ENCODE measurements at regions not wholly inside any gene's neighbourhood (a gene's known extent, or its start where the extent isn't known, plus 50 kb on each side); places are given as distances from the start of the nearest gene placed in this dataset.

DNA sequence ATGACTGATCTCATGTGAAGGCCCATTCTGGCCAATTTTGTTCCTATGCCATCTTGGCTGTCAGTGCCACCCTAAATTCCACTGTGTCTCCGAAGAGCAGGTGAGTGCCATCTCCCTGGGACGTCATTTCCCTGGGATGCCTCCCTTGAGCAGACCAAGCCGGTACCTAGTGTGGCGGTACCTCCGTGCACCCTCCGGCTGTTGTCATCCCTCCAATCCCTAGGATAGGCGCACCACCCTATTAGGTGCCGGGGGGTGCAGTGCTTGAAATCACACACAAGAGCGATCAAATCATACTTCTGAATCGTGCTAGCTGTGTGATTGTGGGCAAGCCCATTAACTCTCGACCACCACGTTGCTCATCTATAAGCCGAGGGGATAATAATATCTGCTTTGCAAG, 81.8 kb upstream of the GLI2 start:
- intact Hi-C loops (cut with DNase I): no loop called here
- Histone ChIP-seq H3K4me1 (peaks cover 0 to 6% (median 0%) of the 10 kb centered on the region in 3 donors), H3K27ac (no peak overlapping the region), H3K9me3 (peaks cover 0 to 28% (median 21%) of the 10 kb centered on the region in 3 donors), H3K4me3 (no peak overlapping the region), H3K36me3 (no peaks in the 10 kb centered on the region), H3K27me3 (peaks cover 0 to 45% (median 0%) of the 10 kb centered on the region in 4 donors)
- no peak for DNase-seq
- WGBS, 2 donors: 64 to 67% methylated on average over 4 of the region's 13 CpGs
- no peak for TF ChIP-seq POLR2A (IDR thresholded peaks at IDR 0.05)
- TF ChIP-seq CTCF (IDR thresholded peaks at IDR 0.05): no peak

GRCh38 chr2:120654381-120655134, 81.1 kb upstream of the GLI2 start:
- Histone ChIP-seq H3K4me3 (peak overlapping the region in 1 of 4 donors; percentile 10), H3K27ac (no peak overlapping the region), H3K36me3 (no peaks in the 10 kb centered on the region), H3K4me1 (peaks cover 0 to 6% (median 0%) of the 10 kb centered on the region in 3 donors), H3K9me3 (peaks cover 0 to 22% (median 14%) of the 10 kb centered on the region in 3 donors), H3K27me3 (peaks cover 0 to 48% (median 0%) of the 10 kb centered on the region in 4 donors)
- TF ChIP-seq POLR2A (IDR thresholded peaks at IDR 0.05): no peak
- TF ChIP-seq CTCF (IDR thresholded peaks at IDR 0.05): no peak
- intact Hi-C loops (cut with DNase I): no loop called here
- WGBS, 2 donors: 50 to 68% methylated on average over 11 to 24 of the region's 54 CpGs
- DNase-seq: no peak

DNA sequence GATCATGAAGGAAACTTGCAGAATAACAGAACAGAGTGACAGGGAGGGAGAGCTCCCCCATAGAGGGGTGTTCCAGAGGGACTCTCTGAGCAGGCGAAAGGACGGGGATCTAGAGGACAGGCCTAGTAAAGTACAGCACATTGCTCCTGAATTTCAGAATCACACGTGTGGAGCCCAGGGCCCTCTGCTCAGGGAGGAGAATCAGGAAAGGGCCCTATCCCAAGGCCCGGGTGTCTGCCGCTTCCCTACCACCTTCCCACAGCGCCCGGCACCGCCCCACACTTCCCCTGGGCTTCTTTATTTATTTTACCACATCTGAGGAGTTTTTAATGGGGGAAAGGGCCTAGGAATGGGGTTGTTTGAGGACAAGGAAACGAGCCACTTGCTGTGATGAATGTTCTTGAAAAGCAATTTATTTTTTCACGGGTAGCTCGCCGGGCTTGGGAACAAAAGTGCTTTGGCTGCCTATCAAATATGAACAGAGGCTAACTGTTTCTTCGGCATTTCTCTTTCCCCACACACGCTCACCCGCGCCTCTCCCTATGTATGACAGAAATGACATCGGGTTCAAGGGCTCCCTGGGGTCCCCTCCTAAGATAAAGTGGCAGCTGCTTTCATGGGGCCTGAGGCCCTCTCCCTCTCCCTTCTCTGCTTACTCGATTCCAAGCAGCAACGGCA, 79.3 kb upstream of the GLI2 start:
- H3K27me3 ChIP-seq: peaks cover 0 to 67% (median 0%) of the 10 kb centered on the region in 4 donors
- H3K36me3 ChIP-seq: no peaks in the 10 kb centered on the region
- no peak overlapping the region for H3K27ac ChIP-seq
- H3K4me3 ChIP-seq: no peak overlapping the region
- TF ChIP-seq CTCF (IDR thresholded peaks at IDR 0.05) (no peak), POLR2A (IDR thresholded peaks at IDR 0.05) (no peak)
- 78 to 80% methylated on average over 7 to 19 of the region's 19 CpGs for WGBS, 2 donors
- no peak for DNase-seq
- intact Hi-C loops (cut with DNase I): no loop called here
- H3K9me3 ChIP-seq: peaks cover 0 to 4% (median 2%) of the 10 kb centered on the region in 3 donors
- peaks cover 5 to 16% (median 7%) of the 10 kb centered on the region in 3 donors for H3K4me1 ChIP-seq

GRCh38 chr2:120658042-120658769, 77.5 kb upstream of the GLI2 start:
- 69 to 80% methylated on average over 4 to 5 of the region's 7 CpGs for WGBS, 2 donors
- Histone ChIP-seq H3K9me3 (no peaks in the 10 kb centered on the region), H3K4me1 (peaks cover 5 to 22% (median 7%) of the 10 kb centered on the region in 3 donors), H3K27me3 (peaks cover 0 to 66% (median 0%) of the 10 kb centered on the region in 4 donors), H3K4me3 (no peak overlapping the region), H3K27ac (no peak overlapping the region), H3K36me3 (no peaks in the 10 kb centered on the region)
- DNase-seq: no peak
- TF ChIP-seq CTCF (IDR thresholded peaks at IDR 0.05): no peak
- no peak for TF ChIP-seq POLR2A (IDR thresholded peaks at IDR 0.05)
- intact Hi-C loops (cut with DNase I): no loop called here

All from esophagus squamous epithelium (tissue), 5 donors.